IMR-90 (cell line): ENCODE measurements at regions not wholly inside any gene's neighbourhood (a gene's known extent, or its start where the extent isn't known, plus 50 kb on each side); places are given as distances from the start of the nearest gene placed in this dataset.

ENCODE experiments used
- ATAC-seq: fragments of 200-7000 bp; cut with Tn5 transposase; 2 replicates; pipeline ENCODE4 v1.9.1; 2020; ENCODE audit warnings: low read depth, mild to moderate bottlenecking, moderate library complexity
- BruUV-seq: library from RNA; stranded (reverse); fragments of 400-500 nt; replicated peaks from 2 replicates; lab custom pipeline; 2021; lab: Mats Ljungman, UMichigan
- CTCF ChIA-PET: fragments of 300-600 bp; formaldehyde crosslinking; extraction: SDS; loops from one replicate; lab custom pipeline; 2021; ENCODE audit warnings: antibody characterized with exemption; lab: Yijun Ruan, JAX
- POLR2A ChIA-PET: fragments of 300-600 bp; sonication (Branson Sonifier 250); formaldehyde crosslinking; loops from one replicate; lab custom pipeline; 2022; ENCODE audit warnings: antibody characterized with exemption; ENCODE audit not compliant: unreplicated experiment; lab: Charles Lee
- DNase-seq: peaks from one replicate; pipeline ENCODE4 v3.0.0; 2013
- H2AFZ ChIP-seq: replicated peaks from 2 replicates; pipeline ENCODE3; 2013; ENCODE audit warnings: low read length, mild to moderate bottlenecking; ENCODE audit not compliant: poor library complexity
- H2AK5ac ChIP-seq: 2 replicates; pipeline ENCODE4 v1.6.1; 2013; ENCODE audit warnings: low read depth, low read length, inconsistent platforms
- H2AK9ac ChIP-seq: replicated peaks from 2 replicates; pipeline ENCODE3; 2013; ENCODE audit warnings: mild to moderate bottlenecking, low read depth, low read length, moderate library complexity; ENCODE audit not compliant: poor library complexity
- H2BK120ac ChIP-seq: 2 replicates; pipeline ENCODE4 v1.6.1; 2013; ENCODE audit warnings: low read depth, low read length, inconsistent platforms
- H2BK15ac ChIP-seq: 3 replicates; pipeline ENCODE4 v1.6.1; 2013; ENCODE audit warnings: low read depth, low read length, inconsistent platforms
- H2BK20ac ChIP-seq: 2 replicates; pipeline ENCODE4 v1.6.1; 2013; ENCODE audit warnings: low read depth, mild to moderate bottlenecking, inconsistent platforms, low read length, moderate library complexity
- H2BK5ac ChIP-seq: 2 replicates; pipeline ENCODE4 v1.6.1; 2013; ENCODE audit warnings: mild to moderate bottlenecking, low read depth, low read length, inconsistent platforms; ENCODE audit not compliant: poor library complexity, severe bottlenecking
- H3K14ac ChIP-seq: replicated peaks from 2 replicates; pipeline ENCODE4 v1.6.1; 2013; ENCODE audit warnings: low read depth, low read length, inconsistent platforms
- H3K18ac ChIP-seq: 2 replicates; pipeline ENCODE4 v1.6.1; 2013; ENCODE audit warnings: low read depth, low read length, control low read depth
- H3K23ac ChIP-seq: 2 replicates; pipeline ENCODE4 v1.6.1; 2013; ENCODE audit warnings: low read depth, low read length, inconsistent platforms
- H3K27ac ChIP-seq: 2 replicates; pipeline ENCODE4 v1.5.1; 2013; ENCODE audit warnings: mild to moderate bottlenecking, control low read depth, low read length; ENCODE audit not compliant: insufficient read depth
- H3K27me3 ChIP-seq: 2 replicates; pipeline ENCODE4 v1.6.1; 2013; ENCODE audit warnings: low read length; ENCODE audit not compliant: control insufficient read depth, insufficient read depth
- H3K36me3 ChIP-seq: 2 replicates; pipeline ENCODE4 v1.6.1; 2013; ENCODE audit warnings: low read length, mixed read lengths; ENCODE audit not compliant: control insufficient read depth, insufficient read depth
- H3K4ac ChIP-seq: 2 replicates; pipeline ENCODE4 v1.6.1; 2013; ENCODE audit warnings: low read depth, low read length, inconsistent platforms
- H3K4me1 ChIP-seq: 2 replicates; pipeline ENCODE4 v1.6.1; 2013; ENCODE audit warnings: low read length, mixed read lengths; ENCODE audit not compliant: control insufficient read depth, insufficient read depth
- H3K4me2 ChIP-seq: 2 replicates; pipeline ENCODE4 v1.6.1; 2013; ENCODE audit warnings: low read depth, mild to moderate bottlenecking, control low read depth, low read length, moderate library complexity
- H3K4me3 ChIP-seq: 2 replicates; pipeline ENCODE4 v1.5.1; 2013; ENCODE audit warnings: low read depth, mild to moderate bottlenecking, control low read depth, low read length, moderate library complexity; ENCODE audit not compliant: insufficient read depth
- H3K56ac ChIP-seq: 2 replicates; pipeline ENCODE4 v1.6.1; 2013; ENCODE audit warnings: low read length, inconsistent platforms; ENCODE audit not compliant: insufficient read depth; ENCODE audit errors: extremely low read depth
- H3K79me1 ChIP-seq, 2 experiments: 2 replicates each; pipeline ENCODE4 v1.6.1; 2013; ENCODE audit warnings: low read length in 2 of 2, inconsistent platforms in 1 of 2, low read depth in 1 of 2
- H3K9ac ChIP-seq: 2 replicates; pipeline ENCODE4 v1.6.1; 2013; ENCODE audit warnings: low read depth, low read length, control low read depth
- H3K9me1 ChIP-seq: 2 replicates; pipeline ENCODE4 v1.6.1; 2013; ENCODE audit warnings: low read length, inconsistent platforms; ENCODE audit not compliant: insufficient read depth
- H3K9me3 ChIP-seq: 2 replicates; pipeline ENCODE4 v1.6.1; 2013; ENCODE audit warnings: low read length; ENCODE audit not compliant: control insufficient read depth, insufficient read depth
- H4K20me1 ChIP-seq: 2 replicates; pipeline ENCODE4 v1.6.1; 2013; ENCODE audit warnings: low read length, inconsistent platforms; ENCODE audit not compliant: insufficient read depth
- H4K5ac ChIP-seq: 2 replicates; pipeline ENCODE4 v1.6.1; 2013; ENCODE audit warnings: mild to moderate bottlenecking, low read depth, low read length, control low read depth
- H4K8ac ChIP-seq, 2 experiments: 2 replicates each; pipeline ENCODE4 v1.6.1; 2013; ENCODE audit warnings: low read depth in 2 of 2, low read length in 2 of 2, control low read depth in 1 of 2, inconsistent platforms in 1 of 2
- H4K91ac ChIP-seq: 2 replicates; pipeline ENCODE4 v1.6.1; 2013; ENCODE audit warnings: low read depth, low read length, inconsistent platforms; ENCODE audit not compliant: insufficient read depth
- BHLHE40 ChIP-seq: fragments of 150-350 bp; IDR thresholded peaks from 2 replicates; pipeline ENCODE4 v1.6.1; 2016; ENCODE audit warnings: mild to moderate bottlenecking, low read depth, low read length
- CEBPB ChIP-seq: IDR thresholded peaks from 2 replicates; pipeline ENCODE4 v1.6.1; 2012; ENCODE audit warnings: low read depth, low read length, improper control_type of control experiment
- CHD1 ChIP-seq: IDR thresholded peaks from 2 replicates; pipeline ENCODE4 v1.6.1; 2012; ENCODE audit warnings: low read depth, low read length, improper control_type of control experiment
- FOS ChIP-seq: fragments of 150-350 bp; IDR thresholded peaks from 2 replicates; pipeline ENCODE4 v1.6.1; 2016; ENCODE audit warnings: low read depth, low read length
- MAFK ChIP-seq: IDR thresholded peaks from 2 replicates; pipeline ENCODE4 v1.6.1; 2012; ENCODE audit warnings: low read depth, low read length, improper control_type of control experiment
- MAZ ChIP-seq: IDR thresholded peaks from 2 replicates; pipeline ENCODE4 v1.6.1; 2012; ENCODE audit warnings: low read depth, mild to moderate bottlenecking, low read length, improper control_type of control experiment, moderate library complexity, borderline replicate concordance
- NFE2L2 ChIP-seq: fragments of 150-350 bp; IDR thresholded peaks from 2 replicates; pipeline ENCODE4 v1.6.1; 2016; ENCODE audit warnings: low read depth, mild to moderate bottlenecking, low read length
- POLR2A ChIP-seq: IDR thresholded peaks from 2 replicates; pipeline ENCODE4 v1.6.1; 2012; ENCODE audit warnings: mild to moderate bottlenecking, low read depth, low read length
- RAD21 ChIP-seq: IDR thresholded peaks from 2 replicates; pipeline ENCODE4 v1.6.1; 2012; ENCODE audit warnings: low read length, improper control_type of control experiment
- RCOR1 ChIP-seq: IDR thresholded peaks from 2 replicates; pipeline ENCODE4 v1.6.1; 2012; ENCODE audit warnings: mild to moderate bottlenecking, low read length, improper control_type of control experiment; ENCODE audit not compliant: insufficient replicate concordance
- RFX5 ChIP-seq: IDR thresholded peaks from 2 replicates; pipeline ENCODE4 v1.8.0; 2012; ENCODE audit warnings: low read depth, mild to moderate bottlenecking, low read length, moderate library complexity
- WGBS, 2 experiments: methylation state at CpG; one replicate each; pipeline versions ENCODE4 v1.1.5 to v1.1.7; 2013; ENCODE audit warnings: missing lambda C conversion rate in 2 of 2; ENCODE audit not compliant: insufficient read length in 1 of 2; ENCODE audit errors: extremely low coverage in 2 of 2; 5-methylcytosine and 5-hydroxymethylcytosine counted together
- dilution Hi-C: fragments of 300-500 bp; cut with HindIII; formaldehyde crosslinking; loops from one replicate; pipeline ENCODE4 v1.14.3; 2018; ENCODE audit warnings: low sequenced_read_pairs; ENCODE audit not compliant: unreplicated experiment
- in situ Hi-C: fragments of 300-500 bp; cut with MboI; formaldehyde crosslinking; loops from 3 replicates; pipeline ENCODE4 v1.14.3; 2019; ENCODE audit warnings: low sequenced_read_pairs, inconsistent platforms, mixed read lengths
- intact Hi-C: fragments of 100-400 bp; cut with micrococcal nuclease; formaldehyde crosslinking; loops from 2 replicates; pipeline ENCODE4 v1.10.0; 2022
- TF ChIP-seq, protein P1 (sequence below): fragments of 150-350 bp; IDR thresholded peaks from 2 replicates; pipeline ENCODE4 v1.6.1; 2016; ENCODE audit warnings: low read depth, mild to moderate bottlenecking, low read length, moderate library complexity, borderline replicate concordance
- TF ChIP-seq, protein P2 (sequence below): conservative IDR thresholded peaks from 2 replicates; pipeline ENCODE4 v1.5.1; 2012; ENCODE audit warnings: mild to moderate bottlenecking, low read depth, low read length, improper control_type of control experiment

DNA sequence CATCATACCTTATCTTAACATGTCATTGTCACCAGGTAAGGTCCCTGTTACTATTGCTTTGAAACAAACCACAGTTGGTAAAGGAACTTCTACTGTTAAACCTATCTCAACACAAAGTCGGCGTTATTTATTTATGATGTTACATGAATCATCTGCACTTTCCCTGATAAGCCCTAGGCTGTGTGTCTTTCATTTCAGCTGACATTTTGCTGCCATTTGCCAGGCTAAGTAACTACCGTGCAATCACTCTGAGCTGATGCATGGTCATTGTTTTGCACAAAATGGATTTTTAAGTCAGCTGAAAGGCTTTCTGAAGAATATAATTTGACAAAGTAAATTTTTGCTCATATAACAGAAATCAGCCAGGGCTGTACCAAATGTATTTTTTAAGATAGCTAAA, 546.5 kb downstream of the ZNF608 start:
- Histone ChIP-seq H4K20me1 (no peaks in the 10 kb centered on the region), H2BK15ac (no peak overlapping the region), H4K5ac (no peak overlapping the region), H3K14ac (no peak overlapping the region), H3K4me3 (no peak overlapping the region), H3K4ac (no peak overlapping the region), H3K18ac (no peak overlapping the region), H2BK120ac (no peak overlapping the region), H3K27ac (no peak overlapping the region), H3K27me3 (peaks cover 3% of the 10 kb centered on the region), H2AK9ac (no peak overlapping the region), H2AK5ac (no peak overlapping the region), H3K9me1 (no peaks in the 10 kb centered on the region), H2BK20ac (no peak overlapping the region), H2AFZ (no peak overlapping the region), H3K79me1 (no peaks in the 10 kb centered on the region), H3K56ac (no peak overlapping the region), H3K9me3 (peaks cover 7% of the 10 kb centered on the region; the same call in 1 of the 2 replicates), H4K91ac (no peak overlapping the region), H3K4me2 (no peak overlapping the region), H3K9ac (no peak overlapping the region), H3K4me1 (no peaks in the 10 kb centered on the region), H4K8ac (no peak overlapping the region), H3K23ac (no peak overlapping the region), H2BK5ac (no peak overlapping the region), H3K36me3 (no peaks in the 10 kb centered on the region)
- in situ Hi-C loops, result no loop called here
- WGBS, 2 experiments, result no CpG with 5 or more reads among the region's 3 CpGs
- CTCF ChIA-PET, result no interaction called here
- intact Hi-C loops, result no loop called here
- no TSS peak for BruUV-seq
- ATAC-seq (peak; percentile 42; the same call in 1 of the 2 replicates), DNase-seq (no peak)
- POLR2A ChIA-PET, result no interaction called here
- dilution Hi-C loops, result no loop called here
- TF ChIP-seq CHD1, result no peak
- no peak for TF ChIP-seq RAD21
- no peak for TF ChIP-seq BHLHE40
- no peak for TF ChIP-seq MAZ
- TF ChIP-seq MAFK, result no peak
- TF ChIP-seq CEBPB, result no peak
- no peak for TF ChIP-seq NFE2L2
- TF ChIP-seq, protein P1, sequence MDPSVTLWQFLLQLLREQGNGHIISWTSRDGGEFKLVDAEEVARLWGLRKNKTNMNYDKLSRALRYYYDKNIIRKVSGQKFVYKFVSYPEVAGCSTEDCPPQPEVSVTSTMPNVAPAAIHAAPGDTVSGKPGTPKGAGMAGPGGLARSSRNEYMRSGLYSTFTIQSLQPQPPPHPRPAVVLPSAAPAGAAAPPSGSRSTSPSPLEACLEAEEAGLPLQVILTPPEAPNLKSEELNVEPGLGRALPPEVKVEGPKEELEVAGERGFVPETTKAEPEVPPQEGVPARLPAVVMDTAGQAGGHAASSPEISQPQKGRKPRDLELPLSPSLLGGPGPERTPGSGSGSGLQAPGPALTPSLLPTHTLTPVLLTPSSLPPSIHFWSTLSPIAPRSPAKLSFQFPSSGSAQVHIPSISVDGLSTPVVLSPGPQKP, result no peak
- no peak for TF ChIP-seq RFX5
- no peak for TF ChIP-seq RCOR1
- TF ChIP-seq POLR2A, result no peak
- TF ChIP-seq FOS, result no peak
- TF ChIP-seq, protein P2, sequence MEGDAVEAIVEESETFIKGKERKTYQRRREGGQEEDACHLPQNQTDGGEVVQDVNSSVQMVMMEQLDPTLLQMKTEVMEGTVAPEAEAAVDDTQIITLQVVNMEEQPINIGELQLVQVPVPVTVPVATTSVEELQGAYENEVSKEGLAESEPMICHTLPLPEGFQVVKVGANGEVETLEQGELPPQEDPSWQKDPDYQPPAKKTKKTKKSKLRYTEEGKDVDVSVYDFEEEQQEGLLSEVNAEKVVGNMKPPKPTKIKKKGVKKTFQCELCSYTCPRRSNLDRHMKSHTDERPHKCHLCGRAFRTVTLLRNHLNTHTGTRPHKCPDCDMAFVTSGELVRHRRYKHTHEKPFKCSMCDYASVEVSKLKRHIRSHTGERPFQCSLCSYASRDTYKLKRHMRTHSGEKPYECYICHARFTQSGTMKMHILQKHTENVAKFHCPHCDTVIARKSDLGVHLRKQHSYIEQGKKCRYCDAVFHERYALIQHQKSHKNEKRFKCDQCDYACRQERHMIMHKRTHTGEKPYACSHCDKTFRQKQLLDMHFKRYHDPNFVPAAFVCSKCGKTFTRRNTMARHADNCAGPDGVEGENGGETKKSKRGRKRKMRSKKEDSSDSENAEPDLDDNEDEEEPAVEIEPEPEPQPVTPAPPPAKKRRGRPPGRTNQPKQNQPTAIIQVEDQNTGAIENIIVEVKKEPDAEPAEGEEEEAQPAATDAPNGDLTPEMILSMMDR, result no peak
